ENCODE measurements at regions not wholly inside any gene's neighbourhood (a gene's known extent, or its start where the extent isn't known, plus 50 kb on each side); places are given as distances from the start of the nearest gene placed in this dataset.

DNA sequence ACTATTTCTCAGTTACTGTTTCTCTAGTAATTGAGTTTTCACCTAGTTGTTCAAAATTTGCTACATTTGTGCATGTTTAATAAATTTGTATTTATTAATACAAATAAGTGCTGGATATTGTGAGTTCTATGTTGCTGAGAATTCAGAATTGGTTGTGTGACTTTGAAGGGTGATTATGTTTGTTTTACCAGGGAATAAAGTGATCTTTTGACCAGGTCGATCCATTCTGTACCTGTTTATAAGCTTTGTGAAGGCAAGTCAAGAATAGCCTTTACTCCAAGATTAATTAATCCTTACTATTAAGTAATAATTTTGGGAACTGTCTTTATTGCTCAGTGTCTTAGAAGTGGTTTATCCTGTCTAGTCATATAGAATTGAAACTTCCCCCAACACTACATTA is 230.0 kb upstream of the GYPC start:
- TF ChIP-seq, protein P1, sequence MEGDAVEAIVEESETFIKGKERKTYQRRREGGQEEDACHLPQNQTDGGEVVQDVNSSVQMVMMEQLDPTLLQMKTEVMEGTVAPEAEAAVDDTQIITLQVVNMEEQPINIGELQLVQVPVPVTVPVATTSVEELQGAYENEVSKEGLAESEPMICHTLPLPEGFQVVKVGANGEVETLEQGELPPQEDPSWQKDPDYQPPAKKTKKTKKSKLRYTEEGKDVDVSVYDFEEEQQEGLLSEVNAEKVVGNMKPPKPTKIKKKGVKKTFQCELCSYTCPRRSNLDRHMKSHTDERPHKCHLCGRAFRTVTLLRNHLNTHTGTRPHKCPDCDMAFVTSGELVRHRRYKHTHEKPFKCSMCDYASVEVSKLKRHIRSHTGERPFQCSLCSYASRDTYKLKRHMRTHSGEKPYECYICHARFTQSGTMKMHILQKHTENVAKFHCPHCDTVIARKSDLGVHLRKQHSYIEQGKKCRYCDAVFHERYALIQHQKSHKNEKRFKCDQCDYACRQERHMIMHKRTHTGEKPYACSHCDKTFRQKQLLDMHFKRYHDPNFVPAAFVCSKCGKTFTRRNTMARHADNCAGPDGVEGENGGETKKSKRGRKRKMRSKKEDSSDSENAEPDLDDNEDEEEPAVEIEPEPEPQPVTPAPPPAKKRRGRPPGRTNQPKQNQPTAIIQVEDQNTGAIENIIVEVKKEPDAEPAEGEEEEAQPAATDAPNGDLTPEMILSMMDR (IDR thresholded peaks at IDR 0.05; ENCODE audit: low read depth, low read length), result no peak
- no peak for TF ChIP-seq POLR2A (IDR thresholded peaks at IDR 0.05; ENCODE audit: extremely low read depth, insufficient read length)
- TF ChIP-seq, protein P2, sequence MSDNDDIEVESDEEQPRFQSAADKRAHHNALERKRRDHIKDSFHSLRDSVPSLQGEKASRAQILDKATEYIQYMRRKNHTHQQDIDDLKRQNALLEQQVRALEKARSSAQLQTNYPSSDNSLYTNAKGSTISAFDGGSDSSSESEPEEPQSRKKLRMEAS (IDR thresholded peaks at IDR 0.05; ENCODE audit: low read depth, low read length), result no peak

All from NB4 (cell line).